A673 (cell line): ENCODE measurements at regions not wholly inside any gene's neighbourhood (a gene's known extent, or its start where the extent isn't known, plus 50 kb on each side); places are given as distances from the start of the nearest gene placed in this dataset.
"Not testable (repeated sequence)": the region's sequence is repeated elsewhere in the genome, so short reads cannot be mapped to it uniquely, and the experiment has no call there.

ENCODE experiments used
- CTCF ChIP-seq: fragments of 300-800, 200-600 bp; sonication (generic); conservative IDR thresholded peaks from 2 replicates; pipeline ENCODE4 v1.5.1; 2017; ENCODE audit warnings: low read depth, mild to moderate bottlenecking, antibody characterized with exemption, low read length, moderate library complexity, mixed read lengths
- EZH2 ChIP-seq: fragments of 200-600 bp; sonication (generic); IDR thresholded peaks from 2 replicates; pipeline ENCODE4 v1.6.1; 2017; ENCODE audit warnings: borderline replicate concordance, low read depth, mild to moderate bottlenecking, mixed read lengths, antibody characterized with exemption, low read length; ENCODE audit not compliant: poor library complexity, severe bottlenecking

GRCh38 chr16:16610389-16610967, 231.5 kb downstream of the NPIPA7 start:
- TF ChIP-seq CTCF, EZH2: not testable (repeated sequence)
